Esophagus squamous epithelium (tissue), 4 donors: ENCODE measurements at regions not wholly inside any gene's neighbourhood (a gene's known extent, or its start where the extent isn't known, plus 50 kb on each side); places are given as distances from the start of the nearest gene placed in this dataset.

Experiments used
- CTCF ChIP-seq, 6 experiments: fragments of 450-650 bp in 4 of 6; fragments of 200-600 bp in 2 of 6; sonication (generic) in 2 of 6; IDR thresholded peaks; one replicate each; pipeline ENCODE4 v1.5.1; 2016 to 2019; ENCODE audit warnings: antibody characterized with exemption in 6 of 6, mild to moderate bottlenecking in 4 of 6, moderate library complexity in 4 of 6
- POLR2A ChIP-seq, 4 donors: fragments of 450-650 bp; IDR thresholded peaks; one replicate each; pipeline ENCODE4 v1.6.1; 2017; ENCODE audit warnings: antibody characterized with exemption in 4 of 4, mild to moderate bottlenecking in 4 of 4, moderate library complexity in 3 of 4

GRCh38 chr4:151581570-151581969 is 172.6 kb downstream of the FHIP1A start:
- TF ChIP-seq CTCF (IDR thresholded peaks at IDR 0.05), result no peak
- TF ChIP-seq POLR2A (IDR thresholded peaks at IDR 0.05), result no peak
